HK-2 (cell line): ENCODE measurements at regions not wholly inside any gene's neighbourhood (a gene's known extent, or its start where the extent isn't known, plus 50 kb on each side); places are given as distances from the start of the nearest gene placed in this dataset.
"Not testable (repeated sequence)": the region's sequence is repeated elsewhere in the genome, so short reads cannot be mapped to it uniquely, and the experiment has no call there.

Experiments
- DNase-seq: peaks from one replicate; pipeline ENCODE4 v3.0.0-alpha.2; 2018; ENCODE audit not compliant: unreplicated experiment

DNA sequence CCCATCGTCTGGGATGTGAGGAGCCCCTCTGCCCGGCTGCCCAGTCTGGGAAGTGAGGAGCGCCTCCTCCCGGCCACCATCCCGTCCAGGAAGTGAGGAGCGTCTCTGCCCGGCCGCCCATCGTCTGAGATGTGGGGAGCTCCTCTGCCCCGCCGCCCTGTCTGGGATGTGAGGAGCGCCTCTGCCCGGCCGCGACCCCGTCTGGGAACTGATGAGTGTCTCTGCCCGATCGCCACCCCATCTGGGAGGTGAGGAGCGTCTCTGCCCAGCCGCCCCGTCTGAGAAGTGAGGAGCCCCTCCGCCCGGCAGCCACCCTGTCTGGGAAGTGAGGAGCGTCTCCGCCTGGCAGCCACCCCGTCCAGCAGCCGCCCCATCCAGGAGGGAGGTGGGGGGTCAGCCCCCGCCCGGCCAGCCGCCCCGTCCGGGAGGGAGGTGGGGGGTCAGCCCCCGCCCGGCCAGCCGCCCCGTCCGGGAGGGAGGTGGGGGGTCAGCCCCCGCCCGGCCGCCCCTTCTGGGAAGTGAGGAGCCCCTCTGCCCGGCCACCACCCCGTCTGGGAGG is 705.8 kb downstream of the DTWD2 start:
- DNase-seq: not testable (repeated sequence)

DNA sequence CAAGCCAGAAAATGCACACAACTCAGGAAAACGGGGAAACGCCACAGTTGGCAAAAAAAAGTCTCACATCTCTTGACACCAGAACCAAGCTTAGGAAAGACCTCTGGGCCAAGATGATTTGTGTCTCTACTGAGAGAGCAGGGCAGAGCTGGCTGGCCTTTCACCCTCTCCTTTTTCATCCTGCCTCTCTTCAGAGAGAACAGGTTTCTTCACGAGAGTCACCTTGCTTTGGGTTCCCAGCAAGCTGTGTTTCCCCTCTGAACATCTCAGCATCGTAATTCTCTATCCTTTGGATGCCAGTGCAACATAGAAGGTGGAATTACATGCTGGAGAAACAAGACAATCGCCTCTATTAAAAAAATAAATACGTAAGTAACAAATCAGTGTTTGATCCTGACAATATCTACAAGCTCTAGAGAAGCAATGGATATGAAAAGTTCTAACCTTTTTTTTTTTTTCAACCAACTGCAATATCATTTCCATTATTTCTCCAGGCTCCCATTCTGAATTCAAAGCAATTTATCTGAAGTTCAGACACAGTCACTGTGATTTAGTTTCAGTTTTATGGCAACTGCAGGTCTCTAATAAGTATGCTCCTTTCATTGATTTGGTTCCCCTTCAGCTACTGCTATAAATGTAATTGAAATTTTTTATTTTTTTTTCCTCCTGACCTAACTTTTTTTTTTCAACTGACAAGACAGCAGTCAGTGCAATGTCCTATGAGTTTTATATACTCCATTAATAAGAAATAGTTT is 708.6 kb downstream of the DTWD2 start:
- DNase-seq: no peak

GRCh38 chr5:118270526-118270925 is 717.8 kb downstream of the DTWD2 start:
- DNase-seq: no peak

DNA sequence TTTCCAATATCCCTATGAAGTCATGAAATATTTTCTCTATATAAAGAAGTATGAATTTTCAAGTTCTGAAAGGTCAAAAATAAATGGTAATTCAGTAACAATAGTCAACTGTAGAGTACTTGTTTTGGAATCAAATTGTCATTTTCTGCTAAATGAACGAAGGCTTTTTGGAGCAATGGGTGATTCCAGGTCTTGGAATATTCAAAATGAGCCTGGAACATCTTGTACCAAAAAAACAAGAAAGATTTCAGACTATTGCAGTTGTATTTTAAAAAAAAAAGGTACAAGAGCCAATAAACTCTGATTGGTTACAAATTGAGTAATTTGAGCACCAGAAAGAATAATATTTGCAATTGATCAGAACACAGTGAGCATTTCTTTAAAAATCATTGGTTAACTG is 730.1 kb downstream of the DTWD2 start:
- DNase-seq: no peak

DNA sequence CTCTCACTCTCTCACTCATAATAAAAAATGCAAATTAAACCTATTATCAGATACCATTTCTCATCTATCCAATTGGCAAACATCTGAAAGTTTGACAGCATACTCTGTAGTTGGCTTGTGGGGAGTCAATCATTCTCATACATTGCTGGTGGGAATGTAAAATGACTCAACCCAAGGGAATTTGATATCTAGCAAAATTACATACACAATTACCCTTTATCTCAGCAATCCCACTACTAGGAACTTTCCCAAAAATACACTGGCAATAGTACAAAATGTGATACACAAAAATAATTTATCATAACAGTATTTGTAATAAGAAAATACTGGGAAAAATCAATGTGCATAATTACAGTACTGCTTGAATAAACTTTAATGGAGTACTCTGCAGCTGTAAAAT is 731.3 kb downstream of the DTWD2 start:
- no peak for DNase-seq

DNA sequence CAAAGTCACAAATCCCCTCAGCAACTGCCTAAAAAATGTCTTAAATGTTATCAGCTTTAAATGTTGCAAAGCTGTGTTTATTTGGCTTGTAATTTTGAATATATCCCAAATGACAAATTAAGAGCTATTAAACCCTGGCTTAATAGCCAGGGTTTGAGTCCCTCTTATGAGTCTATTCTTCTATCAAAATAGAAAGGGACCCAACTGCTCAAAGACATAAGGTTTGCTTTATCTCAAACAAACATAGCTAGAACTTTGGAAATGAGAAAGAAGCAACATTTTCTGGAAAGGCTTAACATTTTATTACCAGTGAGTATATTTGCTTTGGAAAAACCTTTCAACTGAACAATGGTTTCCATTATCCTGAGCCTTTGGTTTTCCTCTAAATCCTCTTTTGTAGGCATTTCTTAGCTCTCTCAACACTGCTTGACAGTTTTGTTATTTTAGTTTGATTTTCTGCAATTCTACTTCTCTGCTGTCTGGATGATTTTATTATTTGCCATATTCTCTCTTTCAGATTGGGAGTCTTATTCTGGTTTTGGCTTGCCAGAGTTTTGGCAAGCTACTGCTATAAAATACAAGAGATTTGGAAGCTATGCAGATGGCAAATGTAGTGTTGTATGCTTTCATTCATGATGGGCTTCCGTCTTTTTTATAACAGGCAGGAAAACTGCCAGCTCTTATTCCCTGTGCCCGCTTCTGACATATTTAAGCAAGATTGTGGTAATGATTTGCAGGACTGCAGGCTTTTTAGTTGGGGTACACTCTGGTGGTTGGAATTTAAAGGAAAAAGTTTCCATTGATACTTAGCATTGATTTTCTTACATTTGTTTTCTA is 734.9 kb downstream of the DTWD2 start:
- DNase-seq: no peak

DNA sequence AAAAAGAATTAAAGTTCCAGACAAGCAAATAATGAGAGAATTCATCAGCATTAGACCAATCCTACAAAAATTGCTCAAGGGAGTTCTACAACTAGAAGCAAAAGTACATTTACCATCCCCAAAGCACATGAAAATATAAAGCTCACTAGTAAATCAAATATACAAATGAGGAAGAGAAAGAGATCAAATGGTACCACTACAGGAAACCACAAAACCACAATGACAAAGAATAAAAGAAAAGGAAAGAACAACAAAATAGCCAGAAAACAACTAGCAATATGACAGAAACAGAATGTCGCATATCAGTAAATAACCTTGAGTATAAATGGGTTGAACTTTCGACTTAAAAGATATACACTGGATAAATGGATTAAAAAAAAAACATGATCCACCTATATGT is 739.0 kb downstream of the DTWD2 start:
- no peak for DNase-seq

DNA sequence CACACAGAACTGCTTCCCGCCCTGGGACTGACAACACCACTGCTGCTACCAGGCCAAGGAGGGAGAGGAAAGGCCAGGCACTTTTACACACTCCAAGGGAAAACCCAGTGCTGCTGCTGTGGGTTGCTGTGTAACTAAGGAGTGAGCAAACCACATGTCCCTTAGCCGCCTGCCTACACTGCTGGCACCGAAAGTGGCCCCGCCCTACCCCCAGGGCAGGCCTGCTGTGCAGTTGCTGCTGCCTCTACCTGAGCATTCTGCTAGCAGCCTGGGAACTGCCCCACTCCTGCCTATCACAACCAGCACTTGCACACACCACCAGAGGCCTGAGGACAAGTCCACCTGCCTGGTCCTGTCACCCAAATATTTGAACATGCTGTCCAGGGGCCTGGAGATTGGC is 740.9 kb downstream of the DTWD2 start:
- no peak for DNase-seq

GRCh38 chr5:118243613-118244012 is 744.7 kb downstream of the DTWD2 start:
- no peak for DNase-seq

GRCh38 chr5:118243068-118243467 is 745.3 kb downstream of the DTWD2 start:
- DNase-seq: no peak

GRCh38 chr5:118236108-118236849 is 752.1 kb downstream of the DTWD2 start:
- no peak for DNase-seq

DNA sequence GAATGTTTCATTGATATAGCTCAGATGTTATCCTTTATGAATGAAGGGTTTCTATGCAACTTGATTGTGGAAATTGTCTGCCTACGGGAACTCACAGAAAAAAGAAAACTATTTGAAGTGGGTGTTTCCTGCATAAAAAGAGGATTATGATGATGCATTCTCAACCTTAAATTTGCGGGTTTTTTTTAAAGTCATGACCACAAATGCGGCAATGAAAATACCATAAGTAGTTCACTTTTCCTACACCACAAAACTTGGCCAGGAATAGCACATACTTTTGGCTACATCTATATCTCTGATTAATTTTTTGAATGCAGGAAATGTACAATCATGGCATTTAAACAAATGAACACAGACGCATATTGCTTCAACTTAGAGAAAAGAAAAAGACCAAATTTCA is 754.7 kb downstream of the DTWD2 start:
- no peak for DNase-seq

- no peak for DNase-seq
These were observed 759.9 kb downstream of the DTWD2 start for GRCh38 chr5:118228489-118228888.

- no peak for DNase-seq
These were observed 763.8 kb downstream of the DTWD2 start for GRCh38 chr5:118224546-118224945.

DNA sequence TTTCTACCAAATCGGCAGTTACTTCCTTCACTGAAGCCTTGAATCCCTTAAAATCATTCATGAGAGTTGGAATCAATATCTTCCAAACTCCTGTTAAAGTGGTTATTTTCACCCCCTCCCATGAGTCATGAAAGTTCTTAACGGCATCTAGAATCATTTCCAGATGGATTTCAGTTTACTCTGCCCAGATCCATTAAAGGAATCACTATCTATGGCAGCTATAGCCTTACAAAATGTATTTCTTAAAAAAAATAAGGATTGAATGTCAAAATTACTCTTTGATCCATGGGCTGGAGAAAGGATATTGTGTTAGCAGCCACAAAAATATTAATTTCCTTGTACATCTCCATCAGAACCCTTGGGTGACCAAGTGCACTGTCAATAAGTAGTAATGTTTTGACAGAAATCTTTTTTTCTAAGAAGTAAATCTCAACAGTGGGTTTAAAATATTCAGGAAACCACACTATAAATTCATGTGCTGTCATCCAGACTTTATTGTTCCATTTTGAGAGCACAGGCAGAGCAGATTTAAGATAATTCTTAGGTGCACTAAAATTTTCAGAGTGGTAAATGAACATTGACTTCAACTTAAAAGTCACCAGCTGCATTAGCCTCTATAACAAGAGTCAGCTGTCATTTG is 767.7 kb downstream of the DTWD2 start:
- no peak for DNase-seq

DNA sequence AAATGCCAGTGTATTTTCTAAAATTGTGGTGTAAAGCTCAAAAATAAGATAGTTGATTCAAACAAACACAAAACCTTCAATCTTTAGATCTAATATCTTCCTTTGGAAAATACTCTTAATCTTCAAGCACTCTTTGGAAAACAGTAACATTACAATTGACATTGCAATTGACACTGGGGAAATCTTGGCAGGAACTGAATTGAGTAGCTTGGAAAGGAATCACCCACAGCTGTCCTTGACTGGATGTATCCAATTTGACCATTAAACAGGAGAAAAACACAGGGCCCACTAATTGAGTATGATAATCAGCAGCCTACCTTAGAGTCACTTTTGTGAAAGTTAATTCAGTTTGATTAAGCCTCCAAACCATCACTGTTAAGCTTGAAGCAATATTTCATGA is 776.7 kb downstream of the DTWD2 start:
- DNase-seq: no peak

- no peak for DNase-seq
These were observed 780.3 kb downstream of the DTWD2 start for GRCh38 chr5:118208031-118208453.

GRCh38 chr5:118199801-118200200 is 788.5 kb downstream of the DTWD2 start:
- DNase-seq: no peak

GRCh38 chr5:118196229-118196628 is 792.1 kb downstream of the DTWD2 start:
- DNase-seq: no peak

GRCh38 chr5:118195211-118195610 is 793.1 kb downstream of the DTWD2 start:
- no peak for DNase-seq

- DNase-seq: no peak
These were observed 795.0 kb downstream of the DTWD2 start for GRCh38 chr5:118193194-118193905.
